ENCODE measurements at regions not wholly inside any gene's neighbourhood (a gene's known extent, or its start where the extent isn't known, plus 50 kb on each side); places are given as distances from the start of the nearest gene placed in this dataset.

DNA sequence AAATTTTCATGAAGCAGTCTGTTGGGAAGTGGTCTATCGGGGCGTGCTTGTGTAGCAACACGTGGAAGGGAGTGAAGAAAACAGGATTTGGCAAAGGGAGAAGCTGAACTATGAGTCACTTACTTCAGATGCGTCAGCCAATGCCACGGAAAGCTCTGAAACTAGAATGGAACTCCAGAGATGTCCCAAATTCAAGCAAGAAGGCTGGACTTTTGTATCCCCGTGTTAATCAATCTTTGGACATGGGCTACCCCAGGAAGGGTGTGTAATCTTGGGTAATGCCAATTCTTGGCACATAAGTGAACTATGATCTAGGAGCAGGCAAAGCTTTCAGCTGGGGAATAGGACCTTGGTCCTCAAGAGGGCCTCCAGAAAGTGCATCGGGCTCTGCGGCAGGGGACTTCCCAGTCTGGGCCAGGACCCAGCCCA is 102.6 kb downstream of the ADSS2 start:
- TF ChIP-seq ZSCAN29 (IDR thresholded peaks at IDR 0.05), result no peak
- no peak for TF ChIP-seq ZNF274 (IDR thresholded peaks at IDR 0.05; ENCODE audit: insufficient read depth, insufficient read length)
- no peak for TF ChIP-seq SKIL (IDR thresholded peaks at IDR 0.05; ENCODE audit: low read depth, poor library complexity, severe bottlenecking)
- no peak for TF ChIP-seq RFX5 (IDR thresholded peaks at IDR 0.05; ENCODE audit: low read depth, low read length)
- TF ChIP-seq WRNIP1 (IDR thresholded peaks at IDR 0.05; ENCODE audit: borderline replicate concordance, low read depth, low read length), result no peak
- no peak for TF ChIP-seq FOXK2 (IDR thresholded peaks at IDR 0.05)
- no peak overlapping the region for H3K4me2 ChIP-seq (ENCODE audit: control insufficient read depth, insufficient read depth)
- H2AFZ ChIP-seq (ENCODE audit: control insufficient read depth, low read depth, low read length), result no peak overlapping the region
- no peak for ATAC-seq
- no TSS peak for BruUV-seq (replicated peaks)
- no peak overlapping the region for H3K4me3 ChIP-seq
- no peaks in the 10 kb centered on the region for H3K27me3 ChIP-seq (replicated peaks in 1 of 2; ENCODE audit: control insufficient read depth in 2 of 2, insufficient read depth in 2 of 2, low read length in 1 of 2)
- CTCF ChIA-PET, result no interaction called here
- POLR2A ChIA-PET, result no interaction called here
- intact Hi-C loops (cut with micrococcal nuclease; ENCODE audit: unreplicated experiment), result no loop called here
- no peaks in the 10 kb centered on the region for H3K79me2 ChIP-seq (ENCODE audit: control insufficient read depth, insufficient read depth, low read length)
- no peak for FAIRE-seq
- WGBS (ENCODE audit: insufficient coverage, insufficient replicate concordance, low lambda C conversion rate, missing lambda C conversion rate), result 67% methylated on average over 8 of the region's 8 CpGs
- peaks cover 25% of the 10 kb centered on the region for H3K4me1 ChIP-seq (ENCODE audit: control insufficient read depth, insufficient read depth, low read length)
- DNase-seq (ENCODE audit: low read depth, low spot score), result no peak
- no peaks in the 10 kb centered on the region for H4K20me1 ChIP-seq (ENCODE audit: control insufficient read depth, insufficient read depth)
- no peak overlapping the region for H3K27ac ChIP-seq (ENCODE audit: control insufficient read depth, insufficient read depth)
- RAD21 ChIA-PET (ENCODE audit: unreplicated experiment), result no interaction called here
- SMC1A ChIA-PET (ENCODE audit: uncharacterized antibody, unreplicated experiment), result no interaction called here
- H3K9me3 ChIP-seq (replicated peaks; ENCODE audit: control insufficient read depth, insufficient read depth, low read length), result peaks cover 14% of the 10 kb centered on the region
- in situ Hi-C loops (cut with MboI), result no loop called here
- H3K36me3 ChIP-seq (ENCODE audit: control insufficient read depth in 2 of 2, insufficient read depth in 2 of 2, low read length in 1 of 2), result no peaks in the 10 kb centered on the region
- H3K9ac ChIP-seq (ENCODE audit: control insufficient read depth, insufficient read depth, low read length), result no peak overlapping the region

DNA sequence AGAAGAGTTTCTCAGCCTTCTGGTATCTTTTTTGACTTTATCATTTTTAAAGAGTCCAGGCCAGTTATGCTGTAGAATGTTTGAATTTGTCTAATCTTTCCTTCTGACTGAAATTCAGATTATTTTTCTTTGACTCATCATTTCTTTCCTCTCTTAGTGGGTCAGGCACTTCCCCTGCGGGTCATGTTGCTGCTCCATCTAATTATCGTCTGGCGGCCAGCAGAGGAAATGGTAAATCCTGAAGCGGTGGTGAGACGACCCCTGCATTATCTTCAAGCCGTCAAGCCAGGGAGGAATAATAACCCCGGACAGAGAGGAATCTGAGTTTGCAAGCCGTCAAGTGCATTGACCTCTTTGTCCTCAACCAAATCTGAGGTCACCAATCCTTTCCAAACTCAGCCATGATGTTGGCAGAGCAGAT is 102.1 kb downstream of the ADSS2 start:
- H3K9ac ChIP-seq (ENCODE audit: control insufficient read depth, insufficient read depth, low read length), result no peak overlapping the region
- peaks cover 25% of the 10 kb centered on the region for H3K4me1 ChIP-seq (ENCODE audit: control insufficient read depth, insufficient read depth, low read length)
- ATAC-seq (peak; percentile 11), DNase-seq (ENCODE audit: low read depth, low spot score) (no peak), FAIRE-seq (no peak)
- no TSS peak for BruUV-seq (replicated peaks)
- in situ Hi-C loops (cut with MboI), result no loop called here
- H2AFZ ChIP-seq (ENCODE audit: control insufficient read depth, low read depth, low read length), result peak overlapping the region; percentile 6
- 2% methylated on average over 8 of the region's 8 CpGs for WGBS (ENCODE audit: insufficient coverage, insufficient replicate concordance, low lambda C conversion rate, missing lambda C conversion rate)
- POLR2A ChIA-PET, result no interaction called here
- intact Hi-C loops (cut with micrococcal nuclease; ENCODE audit: unreplicated experiment), result loop anchor here (2.0 kb wide), 1 partner anchor 31 kb away; no protein-coding TSS in a partner anchor
- RAD21 ChIA-PET (ENCODE audit: unreplicated experiment), result no interaction called here
- H3K4me3 ChIP-seq, result no peak overlapping the region
- H3K36me3 ChIP-seq (ENCODE audit: control insufficient read depth in 2 of 2, insufficient read depth in 2 of 2, low read length in 1 of 2), result no peaks in the 10 kb centered on the region
- no peaks in the 10 kb centered on the region for H3K27me3 ChIP-seq (replicated peaks in 1 of 2; ENCODE audit: control insufficient read depth in 2 of 2, insufficient read depth in 2 of 2, low read length in 1 of 2)
- SMC1A ChIA-PET (ENCODE audit: uncharacterized antibody, unreplicated experiment), result no interaction called here
- H4K20me1 ChIP-seq (ENCODE audit: control insufficient read depth, insufficient read depth), result no peaks in the 10 kb centered on the region
- peak overlapping the region; percentile 45 for H3K27ac ChIP-seq (ENCODE audit: control insufficient read depth, insufficient read depth)
- H3K9me3 ChIP-seq (replicated peaks; ENCODE audit: control insufficient read depth, insufficient read depth, low read length), result peaks cover 14% of the 10 kb centered on the region
- no peaks in the 10 kb centered on the region for H3K79me2 ChIP-seq (ENCODE audit: control insufficient read depth, insufficient read depth, low read length)
- CTCF ChIA-PET, result no interaction called here
- peak overlapping the region; percentile 54 for H3K4me2 ChIP-seq (ENCODE audit: control insufficient read depth, insufficient read depth)
- TF ChIP-seq ATF3 (IDR thresholded peaks at IDR 0.05; ENCODE audit: borderline replicate concordance, extremely low read depth, low read depth, low read length) (no peak), STAT1 (conservative IDR thresholded peaks at IDR 0.05) (no peak), ZSCAN29 (IDR thresholded peaks at IDR 0.05) (no peak), SUPT20H (IDR thresholded peaks at IDR 0.05; ENCODE audit: borderline replicate concordance, control insufficient read depth, low read depth, low read length) (no peak), SMAD5 (IDR thresholded peaks at IDR 0.05; ENCODE audit: low read depth) (no peak), NR2F1 (conservative IDR thresholded peaks at IDR 0.05) (no peak), CHD2 (IDR thresholded peaks at IDR 0.05; ENCODE audit: borderline replicate concordance, low read depth, low read length) (no peak), ZNF24 (IDR thresholded peaks at IDR 0.05) (no peak), ESRRA (IDR thresholded peaks at IDR 0.05; ENCODE audit: low read length) (no peak)
